GM23338 (cell line): ENCODE measurements at regions not wholly inside any gene's neighbourhood (a gene's known extent, or its start where the extent isn't known, plus 50 kb on each side); places are given as distances from the start of the nearest gene placed in this dataset.

ENCODE experiments used
- ATAC-seq: fragments of 200-7000 bp; cut with Tn5 transposase; 3 replicates; pipeline ENCODE4 v1.9.1; 2020
- DNase-seq: peaks from one replicate; pipeline ENCODE4 v3.0.0-alpha.2; 2015; ENCODE audit warnings: low spot score
- H2AFZ ChIP-seq: fragments of 200-600 bp; sonication (generic); 2 replicates; pipeline ENCODE4 v1.8.0; 2016; ENCODE audit warnings: antibody characterized with exemption, mild to moderate bottlenecking, moderate library complexity
- H3F3A ChIP-seq: fragments of 200-600 bp; sonication (generic); replicated peaks from 2 replicates; pipeline ENCODE4 v1.8.0; 2017; ENCODE audit warnings: antibody characterized with exemption, mixed run types, low read depth
- H3K27ac ChIP-seq: fragments of 200-600 bp; sonication (generic); 2 replicates; pipeline ENCODE4 v1.6.1; 2016; ENCODE audit warnings: low read depth
- H3K27me3 ChIP-seq: fragments of 200-600 bp; sonication (generic); 2 replicates; pipeline ENCODE4 v1.8.0; 2016; ENCODE audit warnings: mild to moderate bottlenecking, mixed run types, moderate library complexity; ENCODE audit not compliant: insufficient read depth
- H3K36me3 ChIP-seq: fragments of 200-600 bp; sonication (generic); 2 replicates; pipeline ENCODE4 v1.8.0; 2016; ENCODE audit warnings: mild to moderate bottlenecking; ENCODE audit not compliant: insufficient read depth
- H3K4me1 ChIP-seq: fragments of 200-600 bp; sonication (generic); 2 replicates; pipeline ENCODE4 v1.8.0; 2016; ENCODE audit warnings: mild to moderate bottlenecking, moderate library complexity; ENCODE audit not compliant: insufficient read depth
- H3K4me2 ChIP-seq: fragments of 200-600 bp; sonication (generic); 2 replicates; pipeline ENCODE4 v1.7.1; 2017; ENCODE audit warnings: mixed run types
- H3K4me3 ChIP-seq: fragments of 200-600 bp; sonication (generic); 2 replicates; pipeline ENCODE4 v1.6.1; 2016; ENCODE audit warnings: mixed run types
- H3K79me2 ChIP-seq: fragments of 200-600 bp; sonication (generic); replicated peaks from 2 replicates; pipeline ENCODE4 v1.8.0; 2017; ENCODE audit warnings: mild to moderate bottlenecking; ENCODE audit not compliant: insufficient read depth
- H3K9me2 ChIP-seq: fragments of 200-600 bp; sonication (generic); 2 replicates; pipeline ENCODE4 v1.8.0; 2017; ENCODE audit not compliant: insufficient read depth
- H4K20me1 ChIP-seq: fragments of 200-600 bp; sonication (generic); replicated peaks from 2 replicates; pipeline ENCODE4 v1.8.0; 2017; ENCODE audit warnings: mild to moderate bottlenecking; ENCODE audit not compliant: insufficient read depth
- H3K27ac Mint-ChIP-seq: 2 replicates; pipeline ENCODE4 v1.8.0; 2020; ENCODE audit warnings: inconsistent platforms, mild to moderate bottlenecking, moderate library complexity, mixed read lengths
- H3K27me3 Mint-ChIP-seq: 3 replicates; pipeline ENCODE4 v1.8.0; 2022; ENCODE audit warnings: low read depth, mild to moderate bottlenecking, moderate library complexity, mixed read lengths, inconsistent platforms; ENCODE audit not compliant: insufficient read depth, poor library complexity
- H3K36me3 Mint-ChIP-seq: 3 replicates; pipeline ENCODE4 v1.8.0; 2021; ENCODE audit warnings: low read depth, mild to moderate bottlenecking, inconsistent platforms, moderate library complexity, mixed read lengths
- H3K4me1 Mint-ChIP-seq: 3 replicates; pipeline ENCODE4 v1.8.0; 2020; ENCODE audit warnings: mild to moderate bottlenecking, inconsistent platforms, mixed read lengths
- H3K4me3 Mint-ChIP-seq: 3 replicates; pipeline ENCODE4 v1.8.0; 2021; ENCODE audit warnings: moderate library complexity, mild to moderate bottlenecking, inconsistent platforms, mixed read lengths
- H3K9me3 Mint-ChIP-seq: 3 replicates; pipeline ENCODE4 v1.8.0; 2020; ENCODE audit warnings: moderate library complexity, mild to moderate bottlenecking, inconsistent platforms, mixed read lengths
- CREB1 ChIP-seq: fragments of 250-450 bp; sonication (Bioruptor Pico); IDR thresholded peaks from 2 replicates; pipeline ENCODE4 v1.5.0; 2020; ENCODE audit warnings: low read depth, mild to moderate bottlenecking, moderate library complexity
- ETS1 ChIP-seq: IDR thresholded peaks from 2 replicates; pipeline ENCODE4 v1.6.1; 2016; ENCODE audit warnings: antibody characterized with exemption
- EZH2 ChIP-seq: fragments of 200-600 bp; sonication (generic); IDR thresholded peaks from one replicate; pipeline ENCODE4 v1.8.0; 2017; ENCODE audit warnings: antibody characterized with exemption, mild to moderate bottlenecking, low read depth; ENCODE audit not compliant: unreplicated experiment
- EZH2phosphoT487 ChIP-seq: fragments of 200-600 bp; sonication (generic); IDR thresholded peaks from one replicate; pipeline ENCODE4 v1.8.1; 2018; ENCODE audit warnings: antibody characterized with exemption; ENCODE audit not compliant: unreplicated experiment
- JUNB ChIP-seq: IDR thresholded peaks from one replicate; pipeline ENCODE4 v1.6.1; 2016; ENCODE audit warnings: antibody characterized with exemption; ENCODE audit not compliant: unreplicated experiment
- NANOG ChIP-seq: IDR thresholded peaks from 2 replicates; pipeline ENCODE4 v1.6.1; 2016; ENCODE audit warnings: antibody characterized with exemption, borderline replicate concordance
- POLR2AphosphoS5 ChIP-seq: IDR thresholded peaks from 2 replicates; pipeline ENCODE4 v1.6.1; 2016; ENCODE audit warnings: antibody characterized with exemption, low read depth
- STAT1 ChIP-seq: IDR thresholded peaks from one replicate; pipeline ENCODE4 v1.6.1; 2016; ENCODE audit warnings: antibody characterized with exemption; ENCODE audit not compliant: unreplicated experiment
- ZNF114 ChIP-seq: fragments of 250-450 bp; sonication (Bioruptor Pico); IDR thresholded peaks from 2 replicates; pipeline ENCODE4 v1.5.0; 2020; ENCODE audit warnings: mild to moderate bottlenecking, moderate library complexity
- ZNF331 ChIP-seq: fragments of 250-450 bp; sonication (Bioruptor Pico); IDR thresholded peaks from 2 replicates; pipeline ENCODE4 v1.5.0; 2020; ENCODE audit warnings: low read depth, mild to moderate bottlenecking, moderate library complexity
- ZNF462 ChIP-seq: fragments of 250-450 bp; sonication (Bioruptor Pico); IDR thresholded peaks from 2 replicates; pipeline ENCODE4 v1.5.0; 2020; ENCODE audit warnings: mild to moderate bottlenecking, moderate library complexity
- TF ChIP-seq, protein P1 (sequence below), 2 experiments: fragments of 200-600 bp in 1 of 2; sonication (generic) in 1 of 2; conservative IDR thresholded peaks; 2 replicates each; pipeline versions ENCODE4 v1.5.1 to v1.6.1; 2016 to 2017; ENCODE audit warnings: antibody characterized with exemption in 2 of 2, low read depth in 2 of 2, mild to moderate bottlenecking in 2 of 2, moderate library complexity in 1 of 2
- TF ChIP-seq, protein P2 (sequence below): IDR thresholded peaks from one replicate; pipeline ENCODE4 v1.6.1; 2018; ENCODE audit warnings: antibody characterized with exemption; ENCODE audit not compliant: unreplicated experiment

- no peaks in the 10 kb centered on the region; the same call in 1 of the 2 replicates for H3K36me3 ChIP-seq
- H3K27me3 ChIP-seq, result no peaks in the 10 kb centered on the region
- no peak for ATAC-seq
- H3K4me1 ChIP-seq, result no peaks in the 10 kb centered on the region; the same call in 1 of the 2 replicates
- Mint-ChIP-seq H3K4me3 (no peak overlapping the region), H3K4me1 (no peaks in the 10 kb centered on the region), H3K27ac (no peak overlapping the region), H3K36me3 (peaks cover 11% of the 10 kb centered on the region; the same call in 2 of the 3 replicates), H3K9me3 (peaks cover 10% of the 10 kb centered on the region; the same call in 2 of the 3 replicates), H3K27me3 (no peaks in the 10 kb centered on the region)
- no peak overlapping the region for H3K4me3 ChIP-seq
- no peaks in the 10 kb centered on the region for H3F3A ChIP-seq
- H3K4me2 ChIP-seq, result no peak overlapping the region
- no peaks in the 10 kb centered on the region for H3K79me2 ChIP-seq
- H2AFZ ChIP-seq, result no peak overlapping the region
- H4K20me1 ChIP-seq, result no peaks in the 10 kb centered on the region
- TF ChIP-seq JUNB, result no peak
- no peak for TF ChIP-seq ZNF462 (CRISPR knock-in tag)
- TF ChIP-seq, protein P1, sequence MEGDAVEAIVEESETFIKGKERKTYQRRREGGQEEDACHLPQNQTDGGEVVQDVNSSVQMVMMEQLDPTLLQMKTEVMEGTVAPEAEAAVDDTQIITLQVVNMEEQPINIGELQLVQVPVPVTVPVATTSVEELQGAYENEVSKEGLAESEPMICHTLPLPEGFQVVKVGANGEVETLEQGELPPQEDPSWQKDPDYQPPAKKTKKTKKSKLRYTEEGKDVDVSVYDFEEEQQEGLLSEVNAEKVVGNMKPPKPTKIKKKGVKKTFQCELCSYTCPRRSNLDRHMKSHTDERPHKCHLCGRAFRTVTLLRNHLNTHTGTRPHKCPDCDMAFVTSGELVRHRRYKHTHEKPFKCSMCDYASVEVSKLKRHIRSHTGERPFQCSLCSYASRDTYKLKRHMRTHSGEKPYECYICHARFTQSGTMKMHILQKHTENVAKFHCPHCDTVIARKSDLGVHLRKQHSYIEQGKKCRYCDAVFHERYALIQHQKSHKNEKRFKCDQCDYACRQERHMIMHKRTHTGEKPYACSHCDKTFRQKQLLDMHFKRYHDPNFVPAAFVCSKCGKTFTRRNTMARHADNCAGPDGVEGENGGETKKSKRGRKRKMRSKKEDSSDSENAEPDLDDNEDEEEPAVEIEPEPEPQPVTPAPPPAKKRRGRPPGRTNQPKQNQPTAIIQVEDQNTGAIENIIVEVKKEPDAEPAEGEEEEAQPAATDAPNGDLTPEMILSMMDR (conservative IDR thresholded peaks at IDR 0.05; ENCODE audit: low read depth in 2 of 2), result no peak
- no peak for TF ChIP-seq ZNF331 (CRISPR knock-in tag)
- no peak for TF ChIP-seq ETS1
- no peak for TF ChIP-seq EZH2
- TF ChIP-seq ZNF114 (CRISPR knock-in tag), result no peak
- no peak for TF ChIP-seq CREB1
- no peak for TF ChIP-seq STAT1
- TF ChIP-seq POLR2AphosphoS5, result no peak
- no peak for TF ChIP-seq EZH2phosphoT487
- TF ChIP-seq NANOG, result no peak
- TF ChIP-seq, protein P2, sequence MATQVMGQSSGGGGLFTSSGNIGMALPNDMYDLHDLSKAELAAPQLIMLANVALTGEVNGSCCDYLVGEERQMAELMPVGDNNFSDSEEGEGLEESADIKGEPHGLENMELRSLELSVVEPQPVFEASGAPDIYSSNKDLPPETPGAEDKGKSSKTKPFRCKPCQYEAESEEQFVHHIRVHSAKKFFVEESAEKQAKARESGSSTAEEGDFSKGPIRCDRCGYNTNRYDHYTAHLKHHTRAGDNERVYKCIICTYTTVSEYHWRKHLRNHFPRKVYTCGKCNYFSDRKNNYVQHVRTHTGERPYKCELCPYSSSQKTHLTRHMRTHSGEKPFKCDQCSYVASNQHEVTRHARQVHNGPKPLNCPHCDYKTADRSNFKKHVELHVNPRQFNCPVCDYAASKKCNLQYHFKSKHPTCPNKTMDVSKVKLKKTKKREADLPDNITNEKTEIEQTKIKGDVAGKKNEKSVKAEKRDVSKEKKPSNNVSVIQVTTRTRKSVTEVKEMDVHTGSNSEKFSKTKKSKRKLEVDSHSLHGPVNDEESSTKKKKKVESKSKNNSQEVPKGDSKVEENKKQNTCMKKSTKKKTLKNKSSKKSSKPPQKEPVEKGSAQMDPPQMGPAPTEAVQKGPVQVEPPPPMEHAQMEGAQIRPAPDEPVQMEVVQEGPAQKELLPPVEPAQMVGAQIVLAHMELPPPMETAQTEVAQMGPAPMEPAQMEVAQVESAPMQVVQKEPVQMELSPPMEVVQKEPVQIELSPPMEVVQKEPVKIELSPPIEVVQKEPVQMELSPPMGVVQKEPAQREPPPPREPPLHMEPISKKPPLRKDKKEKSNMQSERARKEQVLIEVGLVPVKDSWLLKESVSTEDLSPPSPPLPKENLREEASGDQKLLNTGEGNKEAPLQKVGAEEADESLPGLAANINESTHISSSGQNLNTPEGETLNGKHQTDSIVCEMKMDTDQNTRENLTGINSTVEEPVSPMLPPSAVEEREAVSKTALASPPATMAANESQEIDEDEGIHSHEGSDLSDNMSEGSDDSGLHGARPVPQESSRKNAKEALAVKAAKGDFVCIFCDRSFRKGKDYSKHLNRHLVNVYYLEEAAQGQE, result no peak
- no peak for DNase-seq
- no peak overlapping the region for H3K27ac ChIP-seq
- H3K9me2 ChIP-seq, result peaks cover 4% of the 10 kb centered on the region
These were observed 429.6 kb downstream of the HLX start for GRCh38 chr1:221308534-221309511.
